ENCODE measurements at regions not wholly inside any gene's neighbourhood (a gene's known extent, or its start where the extent isn't known, plus 50 kb on each side); places are given as distances from the start of the nearest gene placed in this dataset.
"Not testable (repeated sequence)": the region's sequence is repeated elsewhere in the genome, so short reads cannot be mapped to it uniquely, and the experiment has no call there.

DNA sequence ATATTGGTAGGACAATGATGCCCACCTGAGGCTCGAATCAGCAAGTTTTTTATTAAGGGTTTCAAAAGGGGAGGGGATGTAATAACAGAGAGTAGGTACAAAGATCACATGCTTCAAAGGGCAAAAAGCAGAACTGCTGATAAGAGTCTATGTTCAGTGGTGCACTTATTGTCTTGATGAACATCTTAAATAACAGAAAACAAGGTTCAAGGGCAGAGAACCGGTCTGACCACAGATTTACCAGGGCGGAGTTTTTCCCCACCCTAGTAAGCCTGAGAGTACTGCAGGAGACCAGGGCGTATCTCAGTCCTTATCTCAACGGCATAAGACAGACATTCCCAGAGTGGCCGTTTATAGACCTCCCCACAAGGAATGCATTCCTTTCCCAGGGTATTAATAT, 639.7 kb downstream of the HTR1B start:
- TF ChIP-seq, protein P1, sequence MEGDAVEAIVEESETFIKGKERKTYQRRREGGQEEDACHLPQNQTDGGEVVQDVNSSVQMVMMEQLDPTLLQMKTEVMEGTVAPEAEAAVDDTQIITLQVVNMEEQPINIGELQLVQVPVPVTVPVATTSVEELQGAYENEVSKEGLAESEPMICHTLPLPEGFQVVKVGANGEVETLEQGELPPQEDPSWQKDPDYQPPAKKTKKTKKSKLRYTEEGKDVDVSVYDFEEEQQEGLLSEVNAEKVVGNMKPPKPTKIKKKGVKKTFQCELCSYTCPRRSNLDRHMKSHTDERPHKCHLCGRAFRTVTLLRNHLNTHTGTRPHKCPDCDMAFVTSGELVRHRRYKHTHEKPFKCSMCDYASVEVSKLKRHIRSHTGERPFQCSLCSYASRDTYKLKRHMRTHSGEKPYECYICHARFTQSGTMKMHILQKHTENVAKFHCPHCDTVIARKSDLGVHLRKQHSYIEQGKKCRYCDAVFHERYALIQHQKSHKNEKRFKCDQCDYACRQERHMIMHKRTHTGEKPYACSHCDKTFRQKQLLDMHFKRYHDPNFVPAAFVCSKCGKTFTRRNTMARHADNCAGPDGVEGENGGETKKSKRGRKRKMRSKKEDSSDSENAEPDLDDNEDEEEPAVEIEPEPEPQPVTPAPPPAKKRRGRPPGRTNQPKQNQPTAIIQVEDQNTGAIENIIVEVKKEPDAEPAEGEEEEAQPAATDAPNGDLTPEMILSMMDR (optimal IDR thresholded peaks at IDR 0.05 in 1 of 3, IDR thresholded peaks at IDR 0.05 in 1 of 3, conservative IDR thresholded peaks at IDR 0.05 in 1 of 3; ENCODE audit: extremely low read depth in 1 of 3, insufficient read depth in 2 of 3, low read length in 3 of 3): not testable (repeated sequence)
- TF ChIP-seq EZH2 (IDR thresholded peaks at IDR 0.05; ENCODE audit: low read length): not testable (repeated sequence)

Measured in keratinocyte (primary cell).